Right renal cortex interstitium (tissue), 3 donors: ENCODE measurements at regions not wholly inside any gene's neighbourhood (a gene's known extent, or its start where the extent isn't known, plus 50 kb on each side); places are given as distances from the start of the nearest gene placed in this dataset.

ENCODE experiments used
- DNase-seq, 3 donors: peaks; one replicate each; pipeline ENCODE4 v3.0.0-alpha.2; 2013; ENCODE audit warnings: low read depth in 3 of 3, low spot score in 2 of 3

DNA sequence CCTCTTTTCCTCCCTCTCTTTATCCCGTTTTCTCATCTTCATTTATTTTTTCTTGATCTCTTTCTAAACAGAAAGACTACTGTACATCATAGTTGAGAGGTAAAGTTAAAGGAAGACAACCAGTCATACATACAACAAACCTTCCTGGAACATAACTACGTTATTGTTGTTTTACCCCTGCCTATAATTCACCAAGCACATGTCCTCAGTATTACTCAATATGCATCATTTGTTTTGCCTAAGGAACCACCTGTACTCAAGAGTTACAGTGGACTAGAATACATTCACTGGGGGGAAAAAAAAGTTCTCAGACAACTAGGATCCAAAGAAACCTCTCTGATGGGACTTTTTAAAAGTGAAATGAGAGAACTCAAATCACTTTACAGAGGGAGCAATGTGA, 344.7 kb upstream of the RBMS3 start:
- no peak for DNase-seq

DNA sequence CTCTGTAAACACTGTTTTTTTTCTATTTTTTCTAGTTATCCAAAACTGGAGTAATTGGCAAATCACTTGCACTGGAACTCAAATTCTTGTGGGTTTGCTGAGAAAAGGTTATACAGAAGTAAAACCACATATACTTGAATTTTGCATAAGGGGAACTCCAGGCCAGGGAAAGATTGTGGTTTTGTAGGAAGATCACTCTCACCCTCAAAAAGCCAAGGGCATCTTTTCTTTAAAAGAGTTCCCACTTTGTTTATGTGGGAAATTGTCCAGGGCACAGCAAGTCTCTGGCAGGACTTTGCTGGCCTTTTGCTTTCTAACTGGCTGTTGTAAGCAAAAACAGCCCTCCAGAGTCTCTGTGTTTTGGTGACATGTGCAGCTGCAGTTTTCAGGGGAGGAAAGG, 340.3 kb upstream of the RBMS3 start:
- no peak for DNase-seq

DNA sequence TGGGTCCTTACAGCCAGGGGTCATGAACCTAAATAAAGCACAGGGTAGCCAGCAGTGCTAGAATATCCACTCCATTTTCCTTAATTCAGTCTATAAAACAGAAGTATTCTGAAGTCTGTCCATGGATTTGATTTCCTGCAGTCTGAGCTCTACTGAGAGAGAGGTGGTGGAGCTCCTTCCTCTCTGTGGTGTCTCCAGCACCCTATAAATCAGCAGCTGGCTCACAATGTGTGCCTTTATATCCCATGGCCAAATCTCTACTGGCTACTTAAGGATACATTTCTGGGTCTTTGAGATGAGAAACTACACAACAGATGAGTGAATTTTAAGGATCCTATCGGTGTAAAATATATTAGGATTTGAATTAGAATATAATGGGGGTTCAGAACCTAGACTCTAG, 339.9 kb upstream of the RBMS3 start:
- no peak for DNase-seq

DNA sequence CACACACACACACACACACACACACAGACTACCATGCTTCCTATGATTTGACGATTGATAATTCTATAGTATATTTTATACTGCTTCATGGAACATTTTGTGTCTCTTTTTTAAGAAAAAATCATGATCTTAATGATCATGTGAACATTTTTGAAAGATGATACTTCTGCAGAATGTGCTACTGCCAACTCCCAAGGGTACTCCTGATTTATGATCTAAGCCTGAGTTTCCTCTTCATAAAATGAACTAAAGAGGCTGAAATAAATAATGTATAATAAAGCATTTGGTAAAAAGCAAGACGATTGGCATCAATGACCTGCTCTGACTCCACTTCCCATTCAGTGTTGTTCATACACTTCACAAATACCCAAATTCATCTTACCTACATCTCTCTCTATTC, 333.8 kb upstream of the RBMS3 start:
- DNase-seq: no peak

DNA sequence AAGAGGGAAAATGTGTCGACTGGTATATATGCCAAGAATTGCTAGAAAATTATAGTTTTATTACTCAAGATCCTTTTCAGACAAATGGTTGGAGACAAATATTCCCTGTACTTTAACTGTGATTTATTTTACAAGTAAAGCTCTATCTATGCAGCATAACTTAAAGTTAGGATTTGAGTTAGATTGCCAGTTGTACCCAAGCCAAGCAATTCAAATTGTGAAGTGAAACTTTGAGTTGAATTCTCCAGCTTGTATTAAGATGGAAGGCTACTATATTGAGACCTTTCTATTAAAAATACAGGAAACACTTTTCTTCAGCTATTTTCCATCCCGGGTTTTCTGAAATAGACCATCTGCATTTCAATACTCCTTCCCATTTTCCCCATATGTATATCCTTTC, 333.1 kb upstream of the RBMS3 start:
- no peak for DNase-seq

DNA sequence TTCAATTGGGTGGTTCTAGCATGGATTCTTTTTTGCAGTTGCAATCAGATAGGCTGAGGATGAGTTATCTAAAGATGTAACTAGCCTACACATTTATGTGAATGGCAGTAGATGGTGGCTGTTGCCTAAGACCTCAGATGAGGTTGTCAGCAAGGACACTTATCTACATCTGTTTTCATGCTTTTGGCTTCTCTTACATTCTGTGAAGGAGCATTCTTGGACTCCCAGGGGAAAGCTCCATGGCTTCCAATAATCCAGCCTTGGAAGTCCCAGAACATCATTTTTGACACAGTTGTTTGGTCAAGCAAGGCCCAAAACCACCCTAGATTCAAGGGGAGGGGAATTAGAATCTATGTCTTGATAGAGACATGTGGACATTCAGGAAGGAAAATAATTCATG, 332.2 kb upstream of the RBMS3 start:
- no peak for DNase-seq

DNA sequence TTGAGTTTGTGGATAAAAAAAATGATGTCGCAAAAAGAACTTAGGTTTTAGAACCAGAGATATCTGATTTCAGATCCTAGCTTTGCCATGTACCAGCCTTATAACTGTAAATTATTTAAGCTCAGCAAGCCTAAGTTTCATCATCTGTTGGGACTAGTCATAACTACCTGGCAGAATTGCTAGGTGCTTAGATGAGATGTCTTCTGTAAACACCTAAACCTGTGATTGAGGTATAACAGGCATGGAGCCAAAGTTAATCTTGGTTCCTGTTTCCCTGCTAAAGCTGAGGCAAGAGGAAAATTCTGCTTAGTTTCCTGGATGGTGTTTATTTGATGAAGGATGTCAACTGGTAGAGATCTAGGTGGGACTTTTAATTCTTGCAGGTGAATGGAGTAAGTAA, 331.3 kb upstream of the RBMS3 start:
- DNase-seq: no peak

DNA sequence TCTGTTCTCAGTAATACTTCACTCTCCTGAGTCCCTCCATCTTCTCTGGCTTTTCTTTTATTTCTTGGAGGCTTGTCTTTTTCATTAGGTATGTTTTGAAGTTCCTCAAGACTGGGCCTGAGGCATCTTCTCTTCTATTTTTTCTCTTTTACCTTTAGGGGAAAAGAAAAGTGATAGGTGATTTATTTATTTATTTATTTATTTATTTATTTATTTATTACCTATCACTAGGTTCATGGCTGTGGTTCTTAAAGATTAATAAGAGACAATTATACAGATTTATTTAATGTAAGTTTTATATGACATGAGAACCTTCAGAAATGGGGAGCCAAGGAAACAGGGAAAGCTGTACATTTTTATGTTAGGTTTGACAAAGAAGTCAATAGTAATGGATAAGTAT, 330.3 kb upstream of the RBMS3 start:
- DNase-seq: no peak

DNA sequence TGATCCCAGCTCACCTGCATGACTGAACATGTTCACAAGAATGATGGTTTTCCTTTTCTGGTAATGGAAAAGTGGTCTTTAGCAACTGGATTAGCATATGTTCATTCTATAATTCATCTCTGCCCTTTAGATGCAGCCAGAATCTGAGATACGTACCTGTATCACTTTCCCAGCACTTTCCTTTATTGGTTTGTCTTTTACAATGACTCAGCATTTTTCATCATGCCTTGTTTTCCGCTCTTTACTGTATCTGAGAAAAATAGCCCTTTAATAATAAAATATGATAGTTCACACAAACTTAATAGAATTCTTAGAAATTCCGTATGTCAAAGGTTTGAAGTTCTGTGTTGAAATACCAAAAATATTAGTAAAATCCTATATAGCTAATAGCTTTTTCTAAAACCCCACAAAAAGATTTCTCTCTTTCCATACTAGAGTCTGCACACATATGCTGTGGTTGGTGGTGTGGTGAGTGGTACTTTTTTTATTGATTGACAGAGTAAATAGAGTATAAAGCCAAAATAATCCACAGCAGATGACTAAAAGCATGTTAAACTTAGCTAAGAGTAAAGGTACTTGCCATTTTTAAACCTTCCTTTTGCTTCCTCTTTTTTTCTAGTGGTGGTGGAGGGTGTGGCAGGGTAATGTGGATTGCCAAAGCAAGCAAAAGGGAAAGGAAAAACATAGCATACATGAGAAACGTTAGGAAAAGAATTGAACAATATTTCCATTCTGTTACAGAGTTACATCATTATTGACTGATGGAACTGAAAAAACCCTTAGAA, 328.9 kb upstream of the RBMS3 start:
- no peak for DNase-seq

DNA sequence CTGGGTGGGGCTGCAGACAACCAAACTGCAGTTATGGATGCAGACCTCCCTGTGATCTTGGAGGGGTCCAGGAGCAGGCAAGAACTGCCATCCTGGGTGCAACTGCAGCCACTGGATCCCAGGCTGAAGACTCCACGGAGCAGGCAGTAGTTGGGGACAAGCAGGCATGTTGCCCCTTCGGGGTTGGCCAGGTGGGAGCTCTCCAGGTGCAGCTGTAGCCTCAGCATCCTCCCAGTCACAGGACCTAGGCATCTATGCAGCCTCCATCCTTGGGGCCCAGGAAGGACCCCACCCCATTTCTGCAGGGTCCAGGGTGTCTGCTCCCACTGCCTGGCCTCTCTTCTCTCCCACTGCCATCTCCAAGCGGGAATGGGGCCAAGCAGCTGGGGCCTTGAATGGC, 322.2 kb upstream of the RBMS3 start:
- DNase-seq: no peak

DNA sequence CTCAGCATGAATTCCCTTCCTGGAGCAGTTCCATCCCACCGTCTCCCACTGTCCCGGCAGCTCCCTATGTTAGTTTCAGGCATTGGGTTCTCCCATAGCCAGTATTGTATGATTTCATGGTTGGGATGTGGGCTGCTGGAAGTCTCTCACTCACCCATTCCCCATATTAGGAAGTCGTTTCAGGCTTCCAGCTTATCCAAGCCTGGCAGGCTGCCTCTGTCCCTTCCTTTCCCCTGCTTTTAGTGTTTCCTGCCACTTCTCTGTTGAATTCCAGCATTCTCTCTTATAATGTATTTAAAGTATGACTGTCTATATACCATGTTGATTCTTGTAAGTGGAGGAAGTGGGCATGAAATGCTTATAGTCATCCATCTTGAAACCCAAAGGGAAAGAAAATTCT, 309.7 kb upstream of the RBMS3 start:
- no peak for DNase-seq

DNA sequence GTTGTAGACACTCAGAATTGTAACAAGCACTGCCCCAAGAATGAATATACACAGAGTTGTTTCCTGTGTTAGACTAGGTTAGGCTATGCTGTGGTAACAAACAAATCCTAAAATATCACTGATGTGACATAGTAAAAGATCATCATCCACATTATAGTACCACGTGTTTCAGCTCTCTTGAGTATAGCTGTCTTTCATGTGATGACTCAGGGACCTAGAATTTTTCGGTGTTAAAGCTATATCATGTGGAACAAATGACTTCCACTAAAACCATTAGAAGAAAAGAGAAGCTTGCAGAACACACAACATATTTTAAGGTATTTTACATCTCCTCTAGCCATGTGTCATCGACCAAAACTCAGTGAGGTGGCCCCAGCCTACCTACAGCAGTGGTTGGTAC, 307.9 kb upstream of the RBMS3 start:
- no peak for DNase-seq

DNA sequence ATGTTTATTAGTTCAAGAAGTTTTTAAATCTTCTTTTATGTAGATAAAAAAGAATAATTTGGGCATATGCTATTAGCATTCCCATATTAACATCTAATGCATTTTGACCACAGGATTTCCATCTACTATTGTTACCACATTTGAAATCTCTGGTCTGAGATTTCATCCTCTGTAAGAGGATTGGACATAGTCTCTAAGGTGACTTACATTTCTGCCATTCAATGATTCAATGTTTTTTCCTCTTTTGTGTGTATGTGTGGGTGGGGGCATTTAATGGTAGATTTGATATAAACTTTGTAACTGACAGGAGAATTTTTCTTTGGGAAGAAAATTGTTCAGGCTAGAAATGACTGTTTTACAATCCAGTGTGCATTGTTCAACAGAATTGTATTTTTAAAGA, 307.3 kb upstream of the RBMS3 start:
- no peak for DNase-seq

DNA sequence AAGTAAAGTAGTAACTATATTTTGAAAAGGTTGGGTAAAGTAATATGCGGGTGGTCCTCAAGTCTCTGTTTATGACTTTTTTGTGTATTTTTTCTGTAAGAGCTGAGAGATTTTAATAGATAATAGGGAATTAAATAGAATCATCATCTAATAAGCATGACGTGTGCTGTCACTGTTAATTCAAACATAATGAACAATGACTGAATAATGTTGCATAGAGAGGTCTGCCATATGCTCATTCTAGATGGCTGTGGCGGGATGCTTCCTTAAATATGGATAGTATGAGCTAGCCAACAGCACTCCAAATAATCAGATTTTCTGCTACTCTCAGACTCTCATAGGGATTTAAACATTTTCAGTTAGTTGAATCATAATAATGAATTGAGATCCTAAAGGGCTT, 302.8 kb upstream of the RBMS3 start:
- no peak for DNase-seq

DNA sequence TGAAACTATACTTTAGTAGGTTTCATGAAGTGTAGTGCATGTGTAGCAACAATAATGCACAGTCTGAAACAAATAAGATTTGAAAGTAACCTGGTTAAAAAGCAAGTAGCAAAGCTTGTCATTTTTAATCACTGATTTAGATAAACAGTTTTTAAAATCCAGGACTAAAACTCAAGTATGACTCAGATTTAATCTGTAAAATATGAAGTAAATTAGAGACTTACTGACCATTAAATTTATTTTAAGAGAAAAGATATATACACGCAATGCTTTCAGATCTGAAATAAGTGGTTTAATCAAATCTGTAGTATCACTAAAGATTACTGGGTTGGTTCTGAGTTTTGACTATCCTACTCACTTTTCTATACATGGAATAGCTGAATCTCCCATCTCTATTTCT, 300.7 kb upstream of the RBMS3 start:
- no peak for DNase-seq

DNA sequence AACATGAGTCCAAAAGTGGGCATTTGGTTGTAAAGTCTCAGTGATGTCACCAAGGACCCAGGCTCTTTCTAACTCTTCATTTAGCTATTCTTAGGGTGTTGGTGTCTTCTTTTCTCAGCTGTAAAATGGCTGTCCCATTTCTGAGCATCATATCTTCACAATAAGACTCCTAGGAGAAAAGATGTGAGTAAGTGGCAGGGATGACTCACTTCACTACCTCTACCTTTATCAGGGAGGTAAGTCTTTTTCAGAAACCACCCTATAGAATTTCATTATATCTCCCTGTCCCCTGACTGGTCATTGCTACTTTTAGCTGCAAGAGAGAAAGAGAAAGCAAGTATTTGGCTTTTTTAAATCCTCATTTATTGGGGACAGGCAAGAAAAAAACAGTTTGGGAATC, 300.2 kb upstream of the RBMS3 start:
- no peak for DNase-seq

DNA sequence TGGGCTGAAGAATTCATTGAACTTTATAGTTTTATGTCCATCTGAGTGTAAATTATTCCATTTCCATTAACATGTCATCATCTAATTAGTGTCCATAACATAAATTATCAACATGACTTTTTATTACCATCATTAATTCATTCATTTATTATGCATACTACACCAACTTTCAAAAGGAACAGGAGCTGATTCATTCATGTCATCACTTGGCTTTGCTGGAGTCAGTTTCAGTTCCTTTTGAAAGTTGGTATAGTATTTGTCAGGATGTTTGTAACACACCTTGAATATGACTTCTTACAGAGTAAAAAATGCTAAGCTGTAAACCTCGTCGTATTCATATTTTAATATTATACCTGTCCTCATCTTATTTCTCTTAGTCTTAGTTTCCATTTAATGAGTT, 298.0 kb upstream of the RBMS3 start:
- DNase-seq: no peak

DNA sequence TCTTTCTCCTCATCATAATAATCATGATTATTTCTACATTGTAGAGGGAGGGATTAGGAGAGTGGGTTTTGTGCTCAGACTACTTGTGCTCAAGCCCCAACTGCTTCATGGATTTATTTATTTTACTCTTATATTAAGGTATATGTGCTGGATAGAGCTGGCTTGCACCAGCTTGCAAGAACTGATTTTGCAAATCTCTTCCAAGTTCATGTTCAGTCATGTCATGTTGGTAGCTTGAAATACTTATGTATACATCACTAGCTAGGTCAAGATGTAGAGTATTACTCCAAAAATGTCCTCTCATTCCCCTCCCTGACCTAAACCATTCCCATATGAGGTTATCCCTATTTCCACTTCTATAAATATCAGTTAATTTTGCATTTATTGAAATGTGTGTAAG, 293.9 kb upstream of the RBMS3 start:
- DNase-seq: no peak

DNA sequence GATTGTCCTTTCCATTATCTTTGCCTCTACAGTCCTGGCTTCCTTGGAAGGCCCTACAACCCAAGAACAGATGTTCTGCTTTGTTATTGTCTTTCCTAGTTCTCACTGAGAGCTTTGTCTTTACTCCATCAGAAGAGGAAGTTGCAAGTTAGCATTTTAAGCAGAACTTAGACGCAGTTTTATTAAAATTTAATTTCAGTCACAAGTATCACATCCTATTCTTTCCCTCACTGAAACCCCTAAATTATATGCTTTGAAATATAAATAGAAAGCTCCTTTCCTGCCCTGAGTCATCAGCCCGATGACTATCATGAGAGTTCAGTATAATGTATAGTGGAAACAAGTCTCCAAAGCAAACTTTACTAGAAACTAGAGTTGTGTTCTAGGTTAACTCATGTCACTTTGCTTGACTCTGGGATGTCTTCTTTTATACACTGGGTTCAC, 291.2 kb upstream of the RBMS3 start:
- DNase-seq: no peak

DNA sequence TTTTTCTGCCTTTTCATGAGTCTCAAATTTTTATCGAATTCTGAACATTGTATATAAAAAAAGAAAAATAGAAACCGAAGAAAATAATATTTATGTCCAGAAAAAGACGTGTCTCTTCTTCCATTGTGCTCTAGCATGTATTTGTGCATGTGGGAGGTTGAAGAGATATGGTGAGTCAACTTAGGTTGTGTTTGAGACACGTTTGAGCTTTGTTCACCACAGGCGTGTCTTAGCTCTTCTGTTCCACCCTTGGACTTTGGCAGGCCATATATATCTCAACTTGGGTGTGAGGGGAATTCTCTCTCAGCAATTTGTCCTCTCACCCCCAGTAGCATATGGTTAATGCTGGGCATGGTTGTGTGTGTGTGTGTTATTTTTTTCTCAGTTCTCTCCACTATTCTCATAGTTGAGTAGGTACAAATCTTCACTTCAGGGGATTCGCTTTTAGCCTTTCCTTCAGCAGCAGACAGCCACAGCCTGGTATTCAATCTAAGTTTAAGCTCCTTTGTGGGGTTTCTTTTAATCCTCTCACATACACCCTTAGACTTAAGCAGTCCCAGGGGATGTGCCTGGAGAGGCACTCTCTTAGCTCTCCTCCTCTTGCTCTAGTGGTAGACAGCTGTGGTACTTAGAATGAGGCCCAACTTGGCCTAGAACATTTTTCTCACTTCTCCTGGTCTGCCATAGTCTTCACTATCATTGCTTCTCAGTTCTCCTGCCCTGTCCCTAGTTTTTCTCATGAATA, 286.5 kb upstream of the RBMS3 start:
- DNase-seq: no peak

DNA sequence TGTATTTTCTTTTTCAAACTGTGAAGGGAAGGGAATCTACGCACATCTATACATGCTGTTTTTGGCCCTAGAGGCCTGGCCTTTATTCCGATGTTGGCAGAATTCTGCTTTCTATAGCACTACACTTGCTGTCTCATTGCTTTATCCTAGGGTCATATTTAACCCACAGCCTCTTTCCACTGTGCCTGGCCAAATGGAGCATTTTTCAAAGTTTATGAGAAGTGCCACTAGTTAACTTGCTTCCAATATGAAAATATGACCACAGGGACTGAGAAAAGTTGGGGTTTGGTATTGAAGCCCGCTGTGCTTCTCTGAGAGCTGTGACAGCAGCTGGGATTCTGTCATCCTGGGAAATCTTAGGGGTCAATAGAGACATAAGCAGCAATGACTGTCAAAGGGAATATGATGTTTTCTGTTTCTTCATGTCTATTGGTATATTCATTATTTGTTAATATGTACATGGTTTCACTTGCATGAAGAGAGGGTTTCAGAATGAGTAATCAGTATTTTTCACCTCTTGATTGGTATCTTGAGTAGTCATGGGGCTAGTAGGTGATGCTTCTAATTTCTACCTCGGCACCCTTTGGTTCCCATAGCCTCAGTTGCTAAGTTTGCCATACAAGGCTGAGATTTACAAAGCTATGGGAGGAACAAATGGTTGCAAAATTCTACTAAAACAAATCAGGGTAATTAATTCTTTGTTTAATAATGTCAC, 275.8 kb upstream of the RBMS3 start:
- DNase-seq: no peak

DNA sequence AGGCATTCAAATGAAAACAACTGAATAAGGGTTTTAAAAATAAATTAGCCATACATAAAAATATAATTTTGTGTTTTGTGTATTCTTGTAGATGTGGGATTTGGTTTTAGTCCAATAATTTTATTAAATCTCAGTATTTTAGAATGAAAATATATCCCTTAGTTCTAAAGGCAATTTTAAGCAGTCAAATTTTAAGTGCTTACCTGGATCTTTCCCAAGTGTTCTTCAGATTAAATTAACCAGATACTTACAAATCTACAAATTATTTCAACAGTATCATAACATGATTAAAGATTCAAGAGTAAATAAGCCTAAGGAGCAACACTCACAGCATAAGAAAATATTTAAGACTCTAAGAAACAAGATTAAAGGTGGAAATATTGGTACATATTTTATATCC, 275.0 kb upstream of the RBMS3 start:
- no peak for DNase-seq
